HG03159 (cell line): ENCODE measurements at regions not wholly inside any gene's neighbourhood (a gene's known extent, or its start where the extent isn't known, plus 50 kb on each side); places are given as distances from the start of the nearest gene placed in this dataset.
"Not testable (repeated sequence)": the region's sequence is repeated elsewhere in the genome, so short reads cannot be mapped to it uniquely, and the experiment has no call there.

ENCODE experiments used
- ATAC-seq: cut with Tn5 transposase; IDR thresholded peaks from one replicate; pipeline ENCODE4 v1.9.1; 2021; ENCODE audit warnings: mild to moderate bottlenecking, moderate library complexity; ENCODE audit not compliant: unreplicated experiment

DNA sequence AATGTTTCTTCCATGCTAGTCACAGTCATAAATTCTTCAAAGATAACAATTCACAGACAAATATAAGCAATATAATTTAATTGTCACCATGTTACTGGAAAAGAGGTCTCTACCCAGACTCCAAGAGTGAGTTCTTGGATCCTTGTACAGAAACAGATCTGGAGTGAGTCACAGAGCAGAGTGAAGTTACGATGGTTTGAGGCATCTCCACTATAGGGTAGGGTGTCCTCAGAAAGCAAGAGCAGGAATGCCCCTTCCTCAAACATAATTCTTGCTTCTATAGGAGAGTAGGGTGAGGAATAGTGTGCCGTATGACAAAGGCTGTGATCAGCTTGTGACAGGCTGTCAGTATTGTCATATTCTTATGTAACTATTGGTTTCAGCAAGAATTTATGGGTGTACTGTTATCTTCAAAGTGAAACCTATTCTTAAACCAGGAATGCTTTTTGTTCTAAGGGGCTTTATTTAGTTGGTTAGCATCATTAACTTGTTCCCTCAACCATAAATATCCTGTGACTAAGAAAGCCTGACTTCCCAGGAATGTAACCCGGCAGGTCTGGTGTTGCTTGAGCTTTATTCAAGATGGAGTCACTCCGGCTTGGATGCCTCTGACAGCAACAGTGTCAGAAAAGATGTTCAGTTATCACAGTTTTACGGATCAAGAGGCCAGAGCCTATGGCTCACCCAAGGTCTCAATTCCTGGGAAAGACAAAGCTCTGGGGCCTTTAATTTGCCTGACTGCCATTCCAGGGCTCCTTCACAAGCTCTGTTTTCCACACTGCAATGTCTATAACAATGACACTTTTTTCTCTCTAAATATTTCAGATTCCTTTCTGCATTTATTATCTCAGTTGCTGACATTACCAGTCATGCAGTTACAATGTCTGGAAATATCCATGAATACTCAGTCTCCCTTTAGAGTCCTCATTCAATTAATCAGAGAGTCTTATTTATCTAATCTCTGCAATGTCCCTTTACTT is 298.6 kb downstream of the C6orf118 start:
- ATAC-seq: no peak

DNA sequence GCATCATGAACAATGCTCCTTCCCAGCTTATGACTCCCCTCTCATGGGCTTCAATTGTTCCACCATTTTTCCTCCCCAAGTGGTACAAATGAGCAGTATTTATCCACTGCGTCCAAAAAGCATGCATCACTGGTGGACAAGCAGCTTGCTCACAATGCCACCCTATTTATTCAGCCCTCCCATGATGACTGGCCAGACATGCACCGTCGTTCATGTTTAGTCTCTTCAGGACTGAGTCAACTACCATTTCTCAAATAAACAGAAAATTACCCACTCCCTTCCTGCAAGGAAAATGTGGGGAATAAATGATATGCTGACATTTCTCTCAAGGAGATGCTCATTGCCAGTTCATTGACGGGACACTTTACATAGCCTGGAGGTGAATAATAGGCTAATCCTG is 300.4 kb downstream of the C6orf118 start:
- no peak for ATAC-seq

DNA sequence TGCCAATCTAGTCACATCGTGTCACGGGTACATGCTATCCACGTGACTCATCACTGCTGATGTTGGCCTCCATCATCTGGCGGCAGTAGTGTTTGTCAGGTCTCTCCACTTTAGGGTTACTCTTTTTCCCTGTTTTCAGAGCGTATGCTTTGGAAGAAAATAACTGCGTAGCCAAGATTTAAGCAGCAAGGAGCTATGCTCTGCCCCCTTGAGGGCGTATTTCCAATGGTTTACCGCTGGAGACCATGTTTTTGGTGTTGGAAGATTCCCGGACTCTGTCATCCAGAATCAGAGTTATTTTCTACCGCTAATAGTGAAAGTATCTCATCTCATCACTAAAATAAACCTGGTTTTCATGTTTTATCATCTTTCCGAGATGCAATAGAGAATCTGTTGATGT is 306.5 kb downstream of the C6orf118 start:
- no peak for ATAC-seq

DNA sequence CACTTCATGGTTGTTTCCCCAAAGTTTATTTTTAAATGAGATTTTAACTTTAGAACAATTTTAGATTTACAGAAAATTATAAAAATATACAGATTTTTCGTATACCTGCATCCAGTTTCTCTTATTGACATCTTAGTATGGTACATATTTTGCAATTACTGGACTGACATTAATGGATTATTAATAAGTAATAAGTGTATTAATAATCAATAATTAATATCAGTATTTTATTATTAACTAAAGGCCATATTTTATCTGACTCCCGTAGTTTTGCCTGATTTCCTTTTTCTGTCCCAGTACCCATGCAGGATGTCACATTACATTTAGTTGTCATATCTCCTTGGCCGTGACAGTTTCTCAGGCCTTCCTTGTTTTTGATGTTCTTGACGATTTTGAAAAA is 307.0 kb downstream of the C6orf118 start:
- ATAC-seq: no peak

DNA sequence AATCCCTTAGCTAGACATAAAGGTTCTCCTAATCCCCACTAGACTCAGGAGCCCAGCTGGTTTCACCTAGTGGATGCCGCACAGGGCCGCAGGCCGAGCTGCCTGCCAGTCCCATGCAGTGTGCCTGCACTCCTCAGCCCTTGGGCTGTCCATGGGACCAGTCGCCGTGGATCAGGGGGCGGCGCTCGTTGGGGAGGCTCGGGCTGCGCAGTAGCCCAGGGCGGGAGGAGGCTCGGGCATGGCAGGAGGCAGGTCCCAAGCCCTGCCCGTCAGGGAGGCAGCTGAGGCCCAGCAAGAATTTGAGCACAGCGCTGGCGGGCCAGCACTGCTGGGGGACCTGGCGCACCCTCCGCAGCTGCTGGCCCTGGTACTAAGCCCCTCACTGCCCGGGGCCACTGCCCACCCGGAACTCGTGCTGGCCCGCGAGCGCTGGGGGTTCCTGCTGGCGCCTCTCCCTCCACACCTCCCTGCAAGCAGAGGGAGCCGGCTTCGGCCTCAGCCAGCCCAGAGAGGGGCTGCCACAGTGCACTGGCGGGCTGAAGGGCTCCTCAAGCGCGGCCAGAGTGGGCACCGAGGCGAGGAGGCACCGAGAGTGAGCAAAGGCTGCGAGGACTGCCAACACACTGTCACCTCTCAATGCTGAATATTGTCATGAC is 307.8 kb downstream of the C6orf118 start:
- no peak for ATAC-seq

DNA sequence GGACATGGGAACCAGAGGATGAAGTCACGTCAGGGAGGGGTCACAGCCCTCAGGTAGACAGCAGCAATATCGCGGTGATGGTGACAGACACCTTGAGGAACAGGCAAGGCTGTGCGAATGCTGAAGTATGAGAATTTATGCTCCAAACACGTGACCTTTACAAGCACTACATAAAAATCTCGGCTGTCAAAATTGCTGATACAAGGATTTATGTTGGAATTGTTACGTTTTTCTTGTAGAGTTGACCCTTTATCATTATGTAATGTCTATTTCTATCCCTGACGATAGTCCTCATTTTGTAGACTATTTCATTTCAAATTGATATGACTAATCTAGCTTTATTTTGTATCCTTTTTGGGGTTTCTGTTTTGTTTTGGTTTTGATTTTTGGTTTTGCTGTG is 311.1 kb downstream of the C6orf118 start:
- ATAC-seq: no peak

DNA sequence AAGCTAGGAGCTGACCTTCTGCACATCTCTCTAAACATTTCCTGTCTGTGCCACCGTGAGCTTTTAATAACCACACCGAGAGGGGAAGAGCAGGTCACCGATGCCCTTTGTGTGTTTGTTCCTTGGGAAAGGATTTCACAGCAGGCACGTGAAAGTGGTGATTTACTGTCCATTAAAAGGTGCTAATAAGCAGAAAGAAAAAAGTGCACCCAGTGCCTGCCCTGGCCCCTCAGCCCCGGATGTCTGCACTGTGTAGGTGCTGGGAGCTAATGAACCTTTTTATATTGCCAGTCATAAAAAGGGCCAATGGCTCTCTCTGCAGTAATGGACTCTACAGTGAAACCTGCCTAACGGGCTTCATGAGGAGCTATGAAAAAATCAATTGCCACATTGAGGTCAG is 312.6 kb downstream of the C6orf118 start:
- no peak for ATAC-seq

DNA sequence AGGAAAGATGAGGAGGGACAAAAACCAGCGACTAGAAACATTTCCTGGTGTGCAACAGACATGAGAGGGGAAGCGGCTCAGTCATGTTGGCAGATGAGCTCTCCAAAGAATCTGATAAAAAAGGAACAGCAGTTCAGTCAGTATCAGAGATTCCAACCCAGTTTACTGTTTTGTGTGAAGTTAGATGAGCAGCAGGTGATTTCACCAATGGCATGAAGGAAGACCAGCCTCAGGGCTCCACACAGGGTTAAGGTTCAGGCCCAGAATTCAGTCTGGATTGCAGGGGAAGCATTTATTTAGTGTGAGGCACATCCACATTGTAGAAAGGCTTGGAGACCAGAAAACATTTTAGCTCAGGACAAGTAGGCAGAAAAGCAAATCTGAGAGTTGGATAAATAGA is 317.8 kb downstream of the C6orf118 start:
- no peak for ATAC-seq

DNA sequence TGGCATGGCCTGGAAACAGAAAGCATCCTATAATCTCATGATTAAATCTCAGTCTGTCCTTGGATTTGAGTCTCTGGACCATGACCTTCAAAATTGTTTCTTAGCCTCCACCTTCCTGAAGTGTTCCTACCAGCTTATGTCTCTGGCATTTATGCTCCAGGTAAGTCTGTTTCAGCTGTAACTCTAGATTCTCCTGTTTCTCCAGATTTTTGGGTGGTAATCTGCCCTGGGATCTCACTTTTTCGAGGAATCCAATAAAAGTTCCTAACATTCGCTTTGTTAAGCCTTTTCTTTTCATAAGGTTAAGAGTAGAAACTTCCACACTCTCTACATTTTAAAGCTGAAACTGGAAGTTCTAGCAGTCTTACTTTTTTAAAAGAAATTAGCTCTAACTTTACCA is 318.5 kb downstream of the C6orf118 start:
- no peak for ATAC-seq

DNA sequence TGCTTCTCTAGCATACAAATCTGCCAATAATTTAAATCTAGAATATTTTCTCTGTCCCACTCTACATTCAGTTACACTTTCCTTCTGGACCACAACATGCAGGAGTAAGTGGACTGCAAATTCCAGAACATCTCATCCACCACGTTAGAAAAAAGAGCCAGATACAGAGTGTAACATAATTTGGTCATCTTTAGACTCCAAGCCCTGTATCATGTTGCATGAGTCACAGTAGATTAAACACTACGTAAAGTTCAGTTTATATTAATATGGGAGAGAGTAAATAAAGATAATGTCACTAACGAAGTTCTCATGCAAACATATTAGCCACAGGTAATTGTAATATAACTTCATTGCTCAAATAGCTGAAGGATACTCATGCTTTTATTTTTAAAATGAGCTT is 327.0 kb downstream of the C6orf118 start:
- ATAC-seq: no peak

DNA sequence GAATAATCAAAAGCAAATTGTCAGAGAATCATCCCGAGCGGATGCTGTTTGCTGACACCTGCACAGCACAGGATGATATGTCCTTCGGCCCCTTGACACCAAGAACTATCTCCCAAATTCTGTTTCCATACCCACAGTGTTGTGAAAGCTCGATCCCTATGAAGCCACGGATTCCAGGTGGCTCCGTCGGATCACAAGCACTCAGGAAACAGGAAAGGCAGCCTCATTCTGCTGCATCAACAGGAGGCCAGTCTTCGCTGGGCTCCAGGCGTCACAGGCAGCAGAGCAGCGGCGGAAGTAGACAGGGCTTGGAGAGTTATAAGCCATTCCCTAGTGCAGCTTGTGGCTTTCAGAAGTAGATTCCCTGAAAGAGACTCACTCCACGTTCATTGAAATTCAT is 342.3 kb downstream of the C6orf118 start:
- ATAC-seq: no peak

DNA sequence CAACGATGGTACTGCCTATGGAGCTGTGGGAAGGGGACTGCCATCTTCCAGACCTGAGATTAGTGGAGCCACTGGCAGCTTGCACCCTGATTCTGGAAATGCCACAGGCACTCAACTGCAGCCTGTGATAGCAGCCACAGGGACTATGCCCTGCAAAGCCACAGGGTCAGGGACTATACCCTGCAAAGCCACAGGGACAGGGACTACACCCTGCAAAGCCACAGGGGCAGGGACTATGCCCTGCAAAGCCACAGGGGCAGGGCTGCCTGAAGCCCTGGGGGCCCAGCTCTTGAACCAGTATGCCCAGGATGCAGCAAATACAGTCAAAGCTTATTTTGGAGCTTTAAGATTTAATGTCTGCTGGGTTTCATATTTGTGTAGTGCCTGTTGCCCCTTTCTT is 346.6 kb downstream of the C6orf118 start:
- no peak for ATAC-seq

DNA sequence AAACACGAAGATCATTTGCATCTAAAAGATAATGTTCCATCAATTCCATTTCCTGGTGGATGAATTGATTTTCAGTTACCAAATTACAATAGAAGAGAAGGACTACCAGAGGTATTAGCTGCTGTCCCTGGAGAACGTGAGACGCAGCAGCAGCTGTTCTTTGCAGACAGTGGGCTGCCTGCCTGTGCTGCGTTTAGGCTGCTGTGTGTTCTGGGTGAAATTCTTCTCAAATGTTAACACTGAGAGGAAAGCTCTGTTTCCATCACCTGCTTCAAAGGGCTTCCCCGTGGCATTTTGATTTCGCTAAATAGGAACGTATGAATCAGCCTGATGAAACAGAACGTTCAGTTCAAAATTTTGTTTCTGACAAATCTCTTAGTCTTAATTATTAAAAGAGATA is 362.2 kb downstream of the C6orf118 start:
- no peak for ATAC-seq

DNA sequence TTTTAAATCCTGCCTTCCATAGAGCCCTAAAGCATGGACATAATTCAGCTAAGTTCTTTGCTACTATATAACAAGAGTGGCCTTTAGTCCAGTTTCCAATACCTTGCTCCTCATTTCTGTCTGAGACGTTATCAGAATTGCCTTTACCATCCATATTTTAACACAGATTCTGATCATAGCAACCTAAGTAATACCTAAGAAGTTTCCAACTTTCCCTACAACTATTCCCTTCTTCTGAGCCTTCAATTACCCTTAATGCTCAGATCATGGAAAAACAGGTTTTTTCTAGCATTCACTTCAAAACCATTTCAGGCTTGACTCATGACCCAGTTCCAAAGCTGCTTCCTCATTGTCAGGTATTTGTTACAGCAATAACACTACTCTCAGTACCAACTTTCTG is 367.1 kb downstream of the C6orf118 start:
- ATAC-seq: no peak

DNA sequence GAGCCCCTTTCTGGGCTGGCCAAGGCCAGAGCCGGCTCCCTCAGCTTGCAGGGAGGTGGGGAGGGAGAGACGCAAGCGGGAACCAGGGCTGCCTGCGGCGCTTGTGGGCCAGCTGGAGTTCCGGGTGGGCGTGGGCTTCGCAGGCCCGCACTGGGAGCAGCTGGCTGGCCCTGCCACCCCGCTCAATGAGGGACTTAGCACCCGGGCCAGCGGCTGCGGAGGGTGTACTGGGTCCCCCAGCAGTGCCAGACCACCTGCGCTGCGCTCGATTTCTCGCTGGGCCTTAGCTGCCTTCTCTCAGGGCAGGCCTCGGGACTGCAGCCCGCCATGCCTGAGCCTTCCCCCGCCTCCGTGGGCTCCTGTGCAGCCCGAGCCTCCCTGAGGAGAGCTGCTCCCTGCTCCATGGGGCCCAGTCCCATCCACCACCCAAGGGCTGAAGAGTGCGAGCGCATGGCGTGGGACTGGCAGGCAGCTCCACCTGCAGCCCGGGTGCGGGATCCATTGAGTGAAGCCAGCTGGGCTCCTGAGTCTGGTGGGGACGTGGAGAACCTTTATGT is 376.1 kb downstream of the C6orf118 start:
- ATAC-seq: not testable (repeated sequence)

DNA sequence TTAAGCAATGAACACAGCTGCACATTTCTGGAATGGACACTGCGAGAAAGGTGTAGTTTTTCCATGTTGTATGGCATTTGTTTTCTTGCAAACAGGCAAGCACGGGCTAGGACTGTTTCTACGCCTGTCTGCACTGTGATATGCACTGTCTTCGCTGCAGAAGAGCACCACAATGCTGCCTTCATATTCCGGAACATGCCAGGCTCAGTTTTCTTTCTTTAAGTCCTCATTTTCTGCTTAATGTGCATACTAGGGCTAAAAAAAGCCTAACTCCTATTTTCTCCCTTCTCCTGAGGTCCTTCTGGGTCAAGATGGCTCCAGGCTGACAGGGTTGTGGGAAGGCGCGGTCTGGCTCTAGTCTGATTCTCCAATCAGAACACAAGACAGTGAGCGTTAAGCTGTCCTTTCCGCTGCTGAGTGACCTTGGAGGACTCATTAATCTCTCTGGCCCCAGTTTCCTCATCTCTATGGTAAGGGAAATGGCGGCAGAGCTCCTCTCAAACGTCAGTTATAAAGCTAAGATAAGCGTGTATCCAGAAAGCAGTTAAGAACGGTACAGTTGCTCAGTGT is 379.9 kb downstream of the C6orf118 start:
- ATAC-seq: no peak

DNA sequence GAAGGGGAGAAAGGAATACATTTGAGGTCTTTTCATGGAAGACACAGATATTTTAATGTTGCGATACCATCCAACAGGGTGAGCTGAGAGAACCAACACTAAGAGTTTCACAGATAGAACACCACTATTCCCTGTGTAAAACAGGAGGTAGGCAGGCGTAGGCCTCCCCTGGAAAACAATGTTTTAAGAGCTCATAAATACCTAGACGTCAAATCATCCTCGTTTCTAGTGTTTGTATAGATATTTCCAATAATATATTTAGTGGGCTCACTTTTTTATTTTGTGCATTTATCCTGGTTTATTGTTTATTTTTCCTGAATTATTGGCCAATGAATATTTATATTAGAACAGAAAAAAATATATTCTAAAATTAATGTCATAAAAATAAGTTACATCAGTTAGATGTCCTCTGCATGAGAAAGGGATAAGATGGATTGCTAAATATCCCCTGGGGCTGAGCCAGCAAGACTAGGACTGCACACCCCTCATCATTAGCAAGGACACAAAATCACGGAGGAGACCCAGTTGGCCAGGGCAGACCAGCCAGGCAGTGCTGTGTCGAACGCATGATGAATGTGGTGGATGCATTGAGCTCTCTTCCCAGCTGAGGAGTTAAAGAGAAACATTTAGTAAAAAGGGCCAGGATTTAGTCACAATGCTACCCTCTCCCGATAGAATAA is 380.5 kb downstream of the C6orf118 start:
- ATAC-seq: no peak

DNA sequence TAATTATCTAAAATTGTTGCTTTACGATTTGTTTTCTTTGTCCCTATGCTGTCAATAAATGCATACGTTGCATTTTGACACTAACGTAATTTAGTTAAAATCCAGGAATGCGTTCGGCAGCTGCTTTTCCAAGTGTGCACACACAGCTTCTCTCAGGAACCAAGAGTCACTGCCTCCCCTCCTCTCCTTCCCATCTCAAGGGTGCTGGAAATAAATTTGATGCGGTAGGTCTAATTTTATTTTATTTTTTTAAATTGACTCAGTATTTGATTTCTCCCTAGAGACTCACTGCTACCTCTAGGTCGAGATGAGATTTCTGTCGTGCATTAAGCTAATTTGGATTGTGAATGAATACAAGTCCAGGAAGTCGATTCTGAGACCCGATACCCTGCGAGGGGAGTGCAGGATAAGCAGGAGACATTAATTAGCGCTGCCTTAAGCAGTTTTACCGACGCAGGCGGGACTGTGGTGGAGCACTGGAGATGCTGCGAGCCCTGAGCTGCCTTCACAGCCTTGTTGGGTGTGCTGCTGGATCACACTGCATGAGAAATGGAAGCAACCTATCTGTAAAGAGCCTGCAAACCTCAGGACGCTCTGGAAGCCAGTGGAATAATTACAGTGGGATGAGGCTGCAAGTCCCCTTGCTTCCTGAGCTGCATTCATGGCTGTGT is 381.2 kb downstream of the C6orf118 start:
- no peak for ATAC-seq

DNA sequence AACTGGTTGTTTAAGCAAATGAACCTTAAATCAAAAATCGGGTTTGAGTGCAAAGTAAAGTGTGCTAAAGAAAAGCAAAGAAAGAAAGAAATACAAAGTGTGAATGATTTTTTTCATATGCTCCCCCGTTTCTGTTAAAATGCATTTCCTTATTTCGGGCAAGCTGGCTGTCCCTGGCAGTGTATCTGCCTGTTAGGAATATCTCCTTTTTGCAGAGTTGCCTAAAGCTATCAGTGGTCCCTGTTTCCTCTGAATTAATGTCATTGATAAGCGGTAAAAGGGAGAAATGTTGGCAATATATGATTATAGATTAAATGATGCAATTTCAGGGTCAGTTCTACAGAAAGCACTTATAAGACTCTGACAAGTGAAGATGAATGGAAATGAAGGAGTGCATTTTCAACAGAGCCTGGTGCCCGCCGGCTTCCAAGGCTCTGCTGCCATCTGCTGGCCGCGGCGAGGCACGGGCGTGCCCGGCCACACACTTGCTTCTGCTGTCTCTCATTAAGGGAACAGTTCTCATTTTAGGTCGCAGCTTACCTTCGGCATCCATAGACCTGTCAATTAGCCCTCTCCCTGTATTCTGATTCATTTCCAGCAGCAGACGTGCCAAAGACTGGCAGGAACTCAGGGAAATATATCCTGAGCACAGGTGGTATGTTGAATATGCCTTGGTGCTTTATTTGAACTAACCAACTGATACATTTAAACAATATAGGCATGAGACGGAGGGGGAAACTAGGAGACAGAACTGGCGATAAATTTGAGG is 381.9 kb downstream of the C6orf118 start:
- ATAC-seq: peak; percentile 90

DNA sequence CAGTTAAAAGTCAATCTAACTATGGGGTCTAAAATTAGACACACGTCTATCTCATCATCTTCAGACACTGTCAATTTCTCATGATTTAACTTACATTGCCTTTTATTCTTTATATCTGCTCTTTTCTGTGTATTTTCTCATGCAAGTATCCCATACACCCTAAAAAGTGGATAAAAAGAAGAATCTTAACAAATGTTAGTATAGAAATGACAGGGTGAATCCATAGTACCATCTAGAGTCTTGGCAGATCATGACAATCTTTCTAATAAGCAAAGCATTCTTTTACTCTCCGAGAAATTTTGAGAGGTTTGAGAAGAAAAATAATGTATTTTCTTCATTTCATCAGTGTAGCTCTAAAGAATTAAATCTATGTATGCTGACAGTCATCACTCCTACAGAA is 382.7 kb downstream of the C6orf118 start:
- no peak for ATAC-seq
